Uterus (tissue), 2 donors: ENCODE measurements at regions not wholly inside any gene's neighbourhood (a gene's known extent, or its start where the extent isn't known, plus 50 kb on each side); places are given as distances from the start of the nearest gene placed in this dataset.

Experiments used
- CTCF ChIP-seq, 4 experiments: fragments of 200-600 bp in 2 of 4; fragments of 450-650 bp in 2 of 4; sonication (generic) in 2 of 4; IDR thresholded peaks; one replicate each; pipeline ENCODE4 v1.5.1; 2016 to 2019; ENCODE audit warnings: antibody characterized with exemption in 4 of 4, mild to moderate bottlenecking in 2 of 4, moderate library complexity in 1 of 4
- POLR2A ChIP-seq, 2 donors: fragments of 450-650 bp; IDR thresholded peaks; one replicate each; pipeline ENCODE4 v1.6.1; 2016; ENCODE audit warnings: antibody characterized with exemption in 2 of 2, mild to moderate bottlenecking in 1 of 2, moderate library complexity in 1 of 2

GRCh38 chr13:28581451-28581850 is 77.5 kb upstream of the POMP start:
- TF ChIP-seq POLR2A (IDR thresholded peaks at IDR 0.05), result no peak
- no peak for TF ChIP-seq CTCF (IDR thresholded peaks at IDR 0.05)
